Kidney (tissue), 13 donors: ENCODE measurements at regions not wholly inside any gene's neighbourhood (a gene's known extent, or its start where the extent isn't known, plus 50 kb on each side); places are given as distances from the start of the nearest gene placed in this dataset.

Experiments
- DNase-seq, 5 donors: peaks; one replicate each; pipeline ENCODE4 v3.0.0-alpha.2; 2013 to 2020
- FAIRE-seq: peaks from 2 replicates; lab custom pipeline; 2012; peaks lifted over from hg19 to GRCh38; lab: Jason Lieb, UNC
- H3K27ac ChIP-seq, 2 donors: one replicate each; pipeline ENCODE4 v1.7.0; 2013; ENCODE audit warnings: low read depth in 2 of 2, low read length in 2 of 2, inconsistent platforms in 1 of 2
- H3K27me3 ChIP-seq: one replicate; pipeline ENCODE4 v1.7.1; 2013; ENCODE audit warnings: low read length, inconsistent platforms; ENCODE audit not compliant: control insufficient read depth, insufficient read depth
- H3K36me3 ChIP-seq, 3 donors: one replicate each; pipeline versions ENCODE4 v1.7.0 to v1.7.1; 2013; ENCODE audit warnings: low read length in 3 of 3, control low read depth in 1 of 3, inconsistent platforms in 1 of 3; ENCODE audit not compliant: insufficient read depth in 3 of 3, control insufficient read depth in 2 of 3
- H3K4me1 ChIP-seq, 3 donors: one replicate each; pipeline versions ENCODE4 v1.7.0 to v1.7.1; 2013; ENCODE audit warnings: low read length in 3 of 3, inconsistent platforms in 1 of 3, low read depth in 1 of 3; ENCODE audit not compliant: control insufficient read depth in 2 of 3, insufficient read depth in 2 of 3
- H3K4me3 ChIP-seq, 3 donors: one replicate each; pipeline versions ENCODE4 v1.7.0 to v1.8.1; 2013; ENCODE audit warnings: low read length in 3 of 3, control low read depth in 1 of 3, inconsistent platforms in 1 of 3
- H3K9ac ChIP-seq, 3 donors: one replicate each; pipeline versions ENCODE4 v1.7.0 to v1.7.1; 2013; ENCODE audit warnings: low read length in 3 of 3, control low read depth in 1 of 3, inconsistent platforms in 1 of 3
- H3K9me3 ChIP-seq, 3 donors: one replicate each; pipeline versions ENCODE4 v1.7.0 to v1.7.1; 2013; ENCODE audit warnings: low read length in 3 of 3, control low read depth in 1 of 3, inconsistent platforms in 1 of 3; ENCODE audit not compliant: control insufficient read depth in 2 of 3, insufficient read depth in 1 of 3
- CTCF ChIP-seq: IDR thresholded peaks from 3 replicates; pipeline ENCODE4 v1.5.1; 2012; ENCODE audit warnings: mild to moderate bottlenecking, moderate library complexity, borderline replicate concordance; ENCODE audit not compliant: insufficient read depth; ENCODE audit errors: extremely low read depth
- intact Hi-C: fragments of 100-400 bp; cut with DNase I; formaldehyde crosslinking; loops from one replicate; pipeline ENCODE4 v1.11.1; 2022
- donor health status: control.
- donor health status: control.
- donor health status: control.
- donor health status: control.
- donor health status: control.
- donor health status: DM: yes; HTN: yes; CAD: no.
- donor health status: Normal renal cell carcinoma (clear cell type).

- no peak for FAIRE-seq
- TF ChIP-seq CTCF: no peak
Observed at GRCh38 chr4:136687596-136687995, 844.7 kb downstream of the PCDH18 start.

DNA sequence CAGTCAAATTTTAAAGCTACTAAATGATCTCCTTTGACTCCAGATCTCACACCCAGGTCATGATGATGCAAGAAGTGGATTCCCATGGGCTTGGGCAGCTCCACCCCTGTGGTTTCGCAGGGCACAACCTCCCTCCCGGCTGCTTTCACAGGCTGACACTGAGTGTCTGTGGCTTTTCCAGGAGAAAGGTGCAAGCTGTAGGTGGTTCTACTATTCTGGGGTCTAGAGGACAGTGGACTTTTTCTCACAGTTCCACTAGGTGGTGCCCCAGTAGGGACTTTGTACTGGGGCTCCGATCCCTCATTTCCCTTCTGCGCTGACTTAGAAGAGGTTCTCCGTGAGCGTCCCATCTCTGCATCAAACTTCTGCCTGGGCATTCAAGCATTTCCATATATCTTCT, 845.2 kb downstream of the PCDH18 start:
- Histone ChIP-seq H3K27me3 (no peaks in the 10 kb centered on the region), H3K27ac (no peak overlapping the region), H3K4me3 (no peak overlapping the region), H3K9me3 (no peaks in the 10 kb centered on the region), H3K9ac (no peak overlapping the region), H3K4me1 (no peaks in the 10 kb centered on the region), H3K36me3 (no peaks in the 10 kb centered on the region)
- FAIRE-seq: no peak
- intact Hi-C loops: no loop called here
- TF ChIP-seq CTCF: no peak
- DNase-seq: peak in 1 of 5 donors; percentile 31

More at GRCh38 chr4:136687596-136687995, 844.7 kb downstream of the PCDH18 start:
- intact Hi-C loops: no loop called here
- no peak overlapping the region for H3K27ac ChIP-seq
- DNase-seq: peak in 1 of 5 donors; percentile 31
- no peak overlapping the region for H3K9ac ChIP-seq
- H3K4me1 ChIP-seq: no peaks in the 10 kb centered on the region
- H3K9me3 ChIP-seq: no peaks in the 10 kb centered on the region
- no peaks in the 10 kb centered on the region for H3K27me3 ChIP-seq
- H3K4me3 ChIP-seq: no peak overlapping the region
- H3K36me3 ChIP-seq: no peaks in the 10 kb centered on the region

- H3K9me3 ChIP-seq: no peaks in the 10 kb centered on the region
- H3K27me3 ChIP-seq: no peaks in the 10 kb centered on the region
- intact Hi-C loops: no loop called here
- no peak for TF ChIP-seq CTCF
- no peak overlapping the region for H3K27ac ChIP-seq
- H3K36me3 ChIP-seq: no peaks in the 10 kb centered on the region
- H3K4me1 ChIP-seq: no peaks in the 10 kb centered on the region
- no peak for FAIRE-seq
- H3K9ac ChIP-seq: no peak overlapping the region
- no peak for DNase-seq
- H3K4me3 ChIP-seq: no peak overlapping the region
Observed at GRCh38 chr4:136680761-136681160, 851.5 kb downstream of the PCDH18 start.

DNA sequence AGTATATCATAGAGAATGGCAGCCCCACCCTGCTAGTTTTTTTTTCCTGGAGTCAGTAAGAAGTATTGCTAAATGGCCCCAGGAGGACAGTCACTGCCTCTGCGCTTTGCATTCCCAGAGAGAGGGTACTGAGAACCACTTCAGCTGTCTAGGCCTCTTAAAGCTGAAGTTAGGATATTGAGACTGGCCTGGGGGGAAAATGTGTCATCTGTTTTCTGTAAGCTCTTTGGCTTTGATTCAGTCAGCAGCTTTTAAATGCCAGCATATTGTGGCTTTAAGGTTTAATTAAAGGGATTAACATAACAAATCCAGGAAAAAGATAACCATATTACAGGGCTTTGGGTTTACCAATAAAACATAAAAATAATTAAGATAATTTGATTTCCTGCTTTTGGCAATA, 852.0 kb downstream of the PCDH18 start:
- Histone ChIP-seq H3K4me3 (no peak overlapping the region), H3K36me3 (no peaks in the 10 kb centered on the region), H3K9me3 (no peaks in the 10 kb centered on the region), H3K9ac (no peak overlapping the region), H3K4me1 (no peaks in the 10 kb centered on the region), H3K27ac (no peak overlapping the region), H3K27me3 (no peaks in the 10 kb centered on the region)
- intact Hi-C loops: no loop called here
- no peak for DNase-seq
- no peak for TF ChIP-seq CTCF
- FAIRE-seq: no peak
